GM23338 (cell line): ENCODE measurements at regions not wholly inside any gene's neighbourhood (a gene's known extent, or its start where the extent isn't known, plus 50 kb on each side); places are given as distances from the start of the nearest gene placed in this dataset.

ENCODE experiments used
- CREB1 ChIP-seq: fragments of 250-450 bp; sonication (Bioruptor Pico); IDR thresholded peaks from 2 replicates; pipeline ENCODE4 v1.5.0; 2020; ENCODE audit warnings: low read depth, mild to moderate bottlenecking, moderate library complexity
- ETS1 ChIP-seq: IDR thresholded peaks from 2 replicates; pipeline ENCODE4 v1.6.1; 2016; ENCODE audit warnings: antibody characterized with exemption
- EZH2 ChIP-seq: fragments of 200-600 bp; sonication (generic); IDR thresholded peaks from one replicate; pipeline ENCODE4 v1.8.0; 2017; ENCODE audit warnings: antibody characterized with exemption, mild to moderate bottlenecking, low read depth; ENCODE audit not compliant: unreplicated experiment
- EZH2phosphoT487 ChIP-seq: fragments of 200-600 bp; sonication (generic); IDR thresholded peaks from one replicate; pipeline ENCODE4 v1.8.1; 2018; ENCODE audit warnings: antibody characterized with exemption; ENCODE audit not compliant: unreplicated experiment
- JUNB ChIP-seq: IDR thresholded peaks from one replicate; pipeline ENCODE4 v1.6.1; 2016; ENCODE audit warnings: antibody characterized with exemption; ENCODE audit not compliant: unreplicated experiment
- NANOG ChIP-seq: IDR thresholded peaks from 2 replicates; pipeline ENCODE4 v1.6.1; 2016; ENCODE audit warnings: antibody characterized with exemption, borderline replicate concordance
- POLR2AphosphoS5 ChIP-seq: IDR thresholded peaks from 2 replicates; pipeline ENCODE4 v1.6.1; 2016; ENCODE audit warnings: antibody characterized with exemption, low read depth
- STAT1 ChIP-seq: IDR thresholded peaks from one replicate; pipeline ENCODE4 v1.6.1; 2016; ENCODE audit warnings: antibody characterized with exemption; ENCODE audit not compliant: unreplicated experiment
- ZNF114 ChIP-seq: fragments of 250-450 bp; sonication (Bioruptor Pico); IDR thresholded peaks from 2 replicates; pipeline ENCODE4 v1.5.0; 2020; ENCODE audit warnings: mild to moderate bottlenecking, moderate library complexity
- ZNF331 ChIP-seq: fragments of 250-450 bp; sonication (Bioruptor Pico); IDR thresholded peaks from 2 replicates; pipeline ENCODE4 v1.5.0; 2020; ENCODE audit warnings: low read depth, mild to moderate bottlenecking, moderate library complexity
- TF ChIP-seq, protein P1 (sequence below), 2 experiments: fragments of 200-600 bp in 1 of 2; sonication (generic) in 1 of 2; conservative IDR thresholded peaks; 2 replicates each; pipeline versions ENCODE4 v1.5.1 to v1.6.1; 2016 to 2017; ENCODE audit warnings: antibody characterized with exemption in 2 of 2, low read depth in 2 of 2, mild to moderate bottlenecking in 2 of 2, moderate library complexity in 1 of 2
- TF ChIP-seq, protein P2 (sequence below): IDR thresholded peaks from one replicate; pipeline ENCODE4 v1.6.1; 2018; ENCODE audit warnings: antibody characterized with exemption; ENCODE audit not compliant: unreplicated experiment
- TF ChIP-seq, protein P3 (sequence below): fragments of 250-450 bp; sonication (Bioruptor Pico); IDR thresholded peaks from 2 replicates; pipeline ENCODE4 v1.5.0; 2020; ENCODE audit warnings: mild to moderate bottlenecking, moderate library complexity

DNA sequence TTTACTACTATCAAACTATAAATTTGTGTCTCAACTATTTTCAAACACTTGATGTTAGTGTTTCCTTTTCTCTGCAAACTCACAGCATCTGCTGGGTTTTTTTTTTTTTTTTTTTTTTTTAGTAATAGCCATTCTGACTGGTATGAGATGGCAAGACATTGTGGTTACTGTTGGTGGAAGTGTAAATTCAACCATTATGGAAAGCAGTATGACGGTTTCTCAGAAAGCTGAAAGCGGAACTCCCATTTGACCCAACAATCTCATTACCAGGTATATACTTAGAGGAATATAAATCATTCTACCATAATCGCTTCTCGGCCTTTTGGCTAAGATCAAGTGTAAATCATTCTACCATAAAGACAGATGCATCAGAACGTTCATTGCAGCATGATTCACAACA lies 608.3 kb upstream of the ZP4 start:
- TF ChIP-seq EZH2 (no peak), POLR2AphosphoS5 (no peak), EZH2phosphoT487 (no peak), STAT1 (no peak), ZNF331 (CRISPR knock-in tag) (no peak), JUNB (no peak), ZNF114 (CRISPR knock-in tag) (no peak), ETS1 (no peak), CREB1 (CRISPR knock-in tag) (no peak), NANOG (no peak)
- TF ChIP-seq, protein P1, sequence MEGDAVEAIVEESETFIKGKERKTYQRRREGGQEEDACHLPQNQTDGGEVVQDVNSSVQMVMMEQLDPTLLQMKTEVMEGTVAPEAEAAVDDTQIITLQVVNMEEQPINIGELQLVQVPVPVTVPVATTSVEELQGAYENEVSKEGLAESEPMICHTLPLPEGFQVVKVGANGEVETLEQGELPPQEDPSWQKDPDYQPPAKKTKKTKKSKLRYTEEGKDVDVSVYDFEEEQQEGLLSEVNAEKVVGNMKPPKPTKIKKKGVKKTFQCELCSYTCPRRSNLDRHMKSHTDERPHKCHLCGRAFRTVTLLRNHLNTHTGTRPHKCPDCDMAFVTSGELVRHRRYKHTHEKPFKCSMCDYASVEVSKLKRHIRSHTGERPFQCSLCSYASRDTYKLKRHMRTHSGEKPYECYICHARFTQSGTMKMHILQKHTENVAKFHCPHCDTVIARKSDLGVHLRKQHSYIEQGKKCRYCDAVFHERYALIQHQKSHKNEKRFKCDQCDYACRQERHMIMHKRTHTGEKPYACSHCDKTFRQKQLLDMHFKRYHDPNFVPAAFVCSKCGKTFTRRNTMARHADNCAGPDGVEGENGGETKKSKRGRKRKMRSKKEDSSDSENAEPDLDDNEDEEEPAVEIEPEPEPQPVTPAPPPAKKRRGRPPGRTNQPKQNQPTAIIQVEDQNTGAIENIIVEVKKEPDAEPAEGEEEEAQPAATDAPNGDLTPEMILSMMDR (conservative IDR thresholded peaks at IDR 0.05; ENCODE audit: low read depth in 2 of 2) = no peak
- TF ChIP-seq, protein P2, sequence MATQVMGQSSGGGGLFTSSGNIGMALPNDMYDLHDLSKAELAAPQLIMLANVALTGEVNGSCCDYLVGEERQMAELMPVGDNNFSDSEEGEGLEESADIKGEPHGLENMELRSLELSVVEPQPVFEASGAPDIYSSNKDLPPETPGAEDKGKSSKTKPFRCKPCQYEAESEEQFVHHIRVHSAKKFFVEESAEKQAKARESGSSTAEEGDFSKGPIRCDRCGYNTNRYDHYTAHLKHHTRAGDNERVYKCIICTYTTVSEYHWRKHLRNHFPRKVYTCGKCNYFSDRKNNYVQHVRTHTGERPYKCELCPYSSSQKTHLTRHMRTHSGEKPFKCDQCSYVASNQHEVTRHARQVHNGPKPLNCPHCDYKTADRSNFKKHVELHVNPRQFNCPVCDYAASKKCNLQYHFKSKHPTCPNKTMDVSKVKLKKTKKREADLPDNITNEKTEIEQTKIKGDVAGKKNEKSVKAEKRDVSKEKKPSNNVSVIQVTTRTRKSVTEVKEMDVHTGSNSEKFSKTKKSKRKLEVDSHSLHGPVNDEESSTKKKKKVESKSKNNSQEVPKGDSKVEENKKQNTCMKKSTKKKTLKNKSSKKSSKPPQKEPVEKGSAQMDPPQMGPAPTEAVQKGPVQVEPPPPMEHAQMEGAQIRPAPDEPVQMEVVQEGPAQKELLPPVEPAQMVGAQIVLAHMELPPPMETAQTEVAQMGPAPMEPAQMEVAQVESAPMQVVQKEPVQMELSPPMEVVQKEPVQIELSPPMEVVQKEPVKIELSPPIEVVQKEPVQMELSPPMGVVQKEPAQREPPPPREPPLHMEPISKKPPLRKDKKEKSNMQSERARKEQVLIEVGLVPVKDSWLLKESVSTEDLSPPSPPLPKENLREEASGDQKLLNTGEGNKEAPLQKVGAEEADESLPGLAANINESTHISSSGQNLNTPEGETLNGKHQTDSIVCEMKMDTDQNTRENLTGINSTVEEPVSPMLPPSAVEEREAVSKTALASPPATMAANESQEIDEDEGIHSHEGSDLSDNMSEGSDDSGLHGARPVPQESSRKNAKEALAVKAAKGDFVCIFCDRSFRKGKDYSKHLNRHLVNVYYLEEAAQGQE = no peak
- TF ChIP-seq, protein P3, sequence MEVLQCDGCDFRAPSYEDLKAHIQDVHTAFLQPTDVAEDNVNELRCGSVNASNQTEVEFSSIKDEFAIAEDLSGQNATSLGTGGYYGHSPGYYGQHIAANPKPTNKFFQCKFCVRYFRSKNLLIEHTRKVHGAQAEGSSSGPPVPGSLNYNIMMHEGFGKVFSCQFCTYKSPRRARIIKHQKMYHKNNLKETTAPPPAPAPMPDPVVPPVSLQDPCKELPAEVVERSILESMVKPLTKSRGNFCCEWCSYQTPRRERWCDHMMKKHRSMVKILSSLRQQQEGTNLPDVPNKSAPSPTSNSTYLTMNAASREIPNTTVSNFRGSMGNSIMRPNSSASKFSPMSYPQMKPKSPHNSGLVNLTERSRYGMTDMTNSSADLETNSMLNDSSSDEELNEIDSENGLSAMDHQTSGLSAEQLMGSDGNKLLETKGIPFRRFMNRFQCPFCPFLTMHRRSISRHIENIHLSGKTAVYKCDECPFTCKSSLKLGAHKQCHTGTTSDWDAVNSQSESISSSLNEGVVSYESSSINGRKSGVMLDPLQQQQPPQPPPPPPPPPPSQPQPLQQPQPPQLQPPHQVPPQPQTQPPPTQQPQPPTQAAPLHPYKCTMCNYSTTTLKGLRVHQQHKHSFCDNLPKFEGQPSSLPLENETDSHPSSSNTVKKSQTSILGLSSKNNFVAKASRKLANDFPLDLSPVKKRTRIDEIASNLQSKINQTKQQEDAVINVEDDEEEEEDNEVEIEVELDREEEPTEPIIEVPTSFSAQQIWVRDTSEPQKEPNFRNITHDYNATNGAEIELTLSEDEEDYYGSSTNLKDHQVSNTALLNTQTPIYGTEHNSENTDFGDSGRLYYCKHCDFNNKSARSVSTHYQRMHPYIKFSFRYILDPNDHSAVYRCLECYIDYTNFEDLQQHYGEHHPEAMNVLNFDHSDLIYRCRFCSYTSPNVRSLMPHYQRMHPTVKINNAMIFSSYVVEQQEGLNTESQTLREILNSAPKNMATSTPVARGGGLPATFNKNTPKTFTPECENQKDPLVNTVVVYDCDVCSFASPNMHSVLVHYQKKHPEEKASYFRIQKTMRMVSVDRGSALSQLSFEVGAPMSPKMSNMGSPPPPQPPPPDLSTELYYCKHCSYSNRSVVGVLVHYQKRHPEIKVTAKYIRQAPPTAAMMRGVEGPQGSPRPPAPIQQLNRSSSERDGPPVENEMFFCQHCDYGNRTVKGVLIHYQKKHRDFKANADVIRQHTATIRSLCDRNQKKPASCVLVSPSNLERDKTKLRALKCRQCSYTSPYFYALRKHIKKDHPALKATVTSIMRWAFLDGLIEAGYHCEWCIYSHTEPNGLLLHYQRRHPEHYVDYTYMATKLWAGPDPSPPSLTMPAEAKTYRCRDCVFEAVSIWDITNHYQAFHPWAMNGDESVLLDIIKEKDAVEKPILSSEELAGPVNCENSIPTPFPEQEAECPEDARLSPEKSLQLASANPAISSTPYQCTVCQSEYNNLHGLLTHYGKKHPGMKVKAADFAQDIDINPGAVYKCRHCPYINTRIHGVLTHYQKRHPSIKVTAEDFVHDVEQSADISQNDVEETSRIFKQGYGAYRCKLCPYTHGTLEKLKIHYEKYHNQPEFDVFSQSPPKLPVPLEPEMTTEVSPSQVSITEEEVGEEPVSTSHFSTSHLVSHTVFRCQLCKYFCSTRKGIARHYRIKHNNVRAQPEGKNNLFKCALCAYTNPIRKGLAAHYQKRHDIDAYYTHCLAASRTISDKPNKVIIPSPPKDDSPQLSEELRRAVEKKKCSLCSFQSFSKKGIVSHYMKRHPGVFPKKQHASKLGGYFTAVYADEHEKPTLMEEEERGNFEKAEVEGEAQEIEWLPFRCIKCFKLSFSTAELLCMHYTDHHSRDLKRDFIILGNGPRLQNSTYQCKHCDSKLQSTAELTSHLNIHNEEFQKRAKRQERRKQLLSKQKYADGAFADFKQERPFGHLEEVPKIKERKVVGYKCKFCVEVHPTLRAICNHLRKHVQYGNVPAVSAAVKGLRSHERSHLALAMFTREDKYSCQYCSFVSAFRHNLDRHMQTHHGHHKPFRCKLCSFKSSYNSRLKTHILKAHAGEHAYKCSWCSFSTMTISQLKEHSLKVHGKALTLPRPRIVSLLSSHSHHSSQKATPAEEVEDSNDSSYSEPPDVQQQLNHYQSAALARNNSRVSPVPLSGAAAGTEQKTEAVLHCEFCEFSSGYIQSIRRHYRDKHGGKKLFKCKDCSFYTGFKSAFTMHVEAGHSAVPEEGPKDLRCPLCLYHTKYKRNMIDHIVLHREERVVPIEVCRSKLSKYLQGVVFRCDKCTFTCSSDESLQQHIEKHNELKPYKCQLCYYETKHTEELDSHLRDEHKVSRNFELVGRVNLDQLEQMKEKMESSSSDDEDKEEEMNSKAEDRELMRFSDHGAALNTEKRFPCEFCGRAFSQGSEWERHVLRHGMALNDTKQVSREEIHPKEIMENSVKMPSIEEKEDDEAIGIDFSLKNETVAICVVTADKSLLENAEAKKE (CRISPR knock-in tag) = no peak
